Thyroid gland (tissue), 4 donors: ENCODE measurements at regions not wholly inside any gene's neighbourhood (a gene's known extent, or its start where the extent isn't known, plus 50 kb on each side); places are given as distances from the start of the nearest gene placed in this dataset.

ENCODE experiments used
- DNase-seq, 2 donors: peaks; one replicate each; pipeline ENCODE4 v3.0.0-alpha.2; 2019
- H3K27ac ChIP-seq, 3 donors: fragments of 200-600 bp; sonication (generic); 1 replicate in 2 of 3; 2 replicates in 1 of 3; pipeline ENCODE4 v1.5.1; 2016 to 2019; ENCODE audit warnings: mild to moderate bottlenecking in 1 of 3, moderate library complexity in 1 of 3
- H3K27me3 ChIP-seq: fragments of 200-600 bp; sonication (generic); one replicate; pipeline ENCODE4 v1.5.1; 2019
- H3K36me3 ChIP-seq, 2 donors: fragments of 200-600 bp; sonication (generic); one replicate each; pipeline ENCODE4 v1.5.1; 2016 to 2019
- H3K4me1 ChIP-seq, 2 donors: fragments of 200-600 bp; sonication (generic); one replicate each; pipeline ENCODE4 v1.5.1; 2017 to 2019
- H3K4me3 ChIP-seq, 3 donors: fragments of 200-600 bp; sonication (generic); replicated peaks in 1 of 3; 1 replicate in 2 of 3; 2 replicates in 1 of 3; pipeline ENCODE4 v1.5.1; 2016; ENCODE audit warnings: mild to moderate bottlenecking in 1 of 3
- H3K9me3 ChIP-seq: fragments of 200-600 bp; sonication (generic); one replicate; pipeline ENCODE4 v1.5.1; 2017
- POLR2A ChIP-seq, 2 donors: fragments of 450-650 bp; IDR thresholded peaks; one replicate each; pipeline ENCODE4 v1.6.1; 2017; ENCODE audit warnings: antibody characterized with exemption in 2 of 2, mild to moderate bottlenecking in 2 of 2, moderate library complexity in 1 of 2
- WGBS, 2 donors: methylation state at CpG; one replicate each; pipeline ENCODE4 v1.1.5; 2017; 5-methylcytosine and 5-hydroxymethylcytosine counted together
- intact Hi-C: fragments of 100-400 bp; cut with DNase I; formaldehyde crosslinking; loops from one replicate; pipeline ENCODE4 v1.15.1; 2023
- TF ChIP-seq, protein P1 (sequence below), 6 experiments: fragments of 200-600 bp in 3 of 6; fragments of 450-650 bp in 3 of 6; sonication (generic) in 3 of 6; IDR thresholded peaks; one replicate each; pipeline ENCODE4 v1.5.1; 2016 to 2019; ENCODE audit warnings: antibody characterized with exemption in 6 of 6, mild to moderate bottlenecking in 2 of 6, inconsistent platforms in 1 of 6, moderate library complexity in 1 of 6

DNA sequence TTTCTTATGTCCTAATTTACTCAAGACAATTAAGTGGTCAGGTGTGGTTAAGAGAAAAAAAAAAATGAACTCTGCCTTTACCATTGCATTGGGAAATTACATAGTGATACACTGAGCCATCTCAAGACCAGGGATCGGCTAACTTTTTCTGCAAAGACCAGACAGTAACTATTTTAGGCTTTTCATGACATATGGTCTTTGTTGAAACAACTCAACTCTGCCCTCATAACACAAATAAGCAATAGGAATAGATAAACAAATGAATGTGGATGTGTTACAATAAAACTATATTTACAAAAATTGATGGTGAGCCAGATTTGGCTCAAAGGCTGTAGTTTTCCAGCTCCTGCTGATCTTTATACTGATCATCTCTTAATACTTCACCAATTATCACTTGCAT, 632.6 kb upstream of the INTU start:
- WGBS, 2 donors: 89% methylated on average over 1 of the region's 1 CpG
- Histone ChIP-seq H3K27ac (no peak overlapping the region), H3K4me3 (no peak overlapping the region), H3K9me3 (no peaks in the 10 kb centered on the region), H3K36me3 (no peaks in the 10 kb centered on the region), H3K4me1 (no peaks in the 10 kb centered on the region), H3K27me3 (no peaks in the 10 kb centered on the region)
- TF ChIP-seq POLR2A (IDR thresholded peaks at IDR 0.05): no peak
- TF ChIP-seq, protein P1, sequence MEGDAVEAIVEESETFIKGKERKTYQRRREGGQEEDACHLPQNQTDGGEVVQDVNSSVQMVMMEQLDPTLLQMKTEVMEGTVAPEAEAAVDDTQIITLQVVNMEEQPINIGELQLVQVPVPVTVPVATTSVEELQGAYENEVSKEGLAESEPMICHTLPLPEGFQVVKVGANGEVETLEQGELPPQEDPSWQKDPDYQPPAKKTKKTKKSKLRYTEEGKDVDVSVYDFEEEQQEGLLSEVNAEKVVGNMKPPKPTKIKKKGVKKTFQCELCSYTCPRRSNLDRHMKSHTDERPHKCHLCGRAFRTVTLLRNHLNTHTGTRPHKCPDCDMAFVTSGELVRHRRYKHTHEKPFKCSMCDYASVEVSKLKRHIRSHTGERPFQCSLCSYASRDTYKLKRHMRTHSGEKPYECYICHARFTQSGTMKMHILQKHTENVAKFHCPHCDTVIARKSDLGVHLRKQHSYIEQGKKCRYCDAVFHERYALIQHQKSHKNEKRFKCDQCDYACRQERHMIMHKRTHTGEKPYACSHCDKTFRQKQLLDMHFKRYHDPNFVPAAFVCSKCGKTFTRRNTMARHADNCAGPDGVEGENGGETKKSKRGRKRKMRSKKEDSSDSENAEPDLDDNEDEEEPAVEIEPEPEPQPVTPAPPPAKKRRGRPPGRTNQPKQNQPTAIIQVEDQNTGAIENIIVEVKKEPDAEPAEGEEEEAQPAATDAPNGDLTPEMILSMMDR (IDR thresholded peaks at IDR 0.05): no peak
- no peak for DNase-seq
- intact Hi-C loops: no loop called here

DNA sequence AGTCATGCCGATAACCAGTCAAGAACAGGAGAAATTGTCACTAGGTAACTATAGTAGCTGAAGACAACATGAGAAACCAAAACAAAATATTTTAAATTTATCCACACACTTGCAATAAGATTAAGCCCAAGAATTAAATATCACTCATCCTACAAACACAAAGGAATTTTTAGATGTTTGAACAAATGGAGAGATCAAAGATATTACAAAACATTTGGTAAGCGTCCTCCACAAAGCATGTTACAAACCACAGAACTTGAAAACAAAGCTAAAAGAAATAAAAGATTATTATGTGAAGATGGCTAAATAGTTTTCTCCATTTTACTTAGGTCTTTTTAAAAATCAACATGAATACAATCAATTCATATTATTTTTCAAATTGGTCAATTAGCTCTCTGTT, 631.9 kb upstream of the INTU start:
- Histone ChIP-seq H3K27me3 (no peaks in the 10 kb centered on the region), H3K4me3 (no peak overlapping the region), H3K36me3 (no peaks in the 10 kb centered on the region), H3K27ac (no peak overlapping the region), H3K4me1 (no peaks in the 10 kb centered on the region), H3K9me3 (no peaks in the 10 kb centered on the region)
- no peak for TF ChIP-seq POLR2A (IDR thresholded peaks at IDR 0.05)
- TF ChIP-seq, protein P1 (IDR thresholded peaks at IDR 0.05): no peak
- 96 to 97% methylated on average over 2 of the region's 2 CpGs for WGBS, 2 donors
- intact Hi-C loops: no loop called here
- no peak for DNase-seq

DNA sequence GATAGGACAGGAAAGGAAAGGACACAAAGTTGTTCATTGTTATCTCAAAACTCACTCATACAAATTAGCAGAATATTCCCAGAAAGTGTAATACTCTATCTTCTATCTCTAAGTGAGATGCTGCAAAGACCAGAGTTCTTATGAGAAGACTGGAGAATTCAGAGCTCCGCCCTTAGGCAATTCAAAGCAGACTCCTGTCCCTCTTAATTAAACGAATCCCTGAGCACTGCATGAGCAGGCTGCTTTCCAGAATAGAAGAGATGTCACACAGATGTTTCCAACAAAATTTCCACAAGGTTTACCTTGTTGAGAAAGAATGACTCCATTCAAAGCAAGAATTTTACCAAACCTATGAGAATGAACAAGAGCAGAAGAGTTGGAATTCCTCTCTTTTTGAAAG, 630.8 kb upstream of the INTU start:
- intact Hi-C loops: no loop called here
- no peak for TF ChIP-seq POLR2A (IDR thresholded peaks at IDR 0.05)
- TF ChIP-seq, protein P1 (IDR thresholded peaks at IDR 0.05): no peak
- Histone ChIP-seq H3K36me3 (no peaks in the 10 kb centered on the region), H3K4me1 (no peaks in the 10 kb centered on the region), H3K27ac (no peak overlapping the region), H3K27me3 (no peaks in the 10 kb centered on the region), H3K9me3 (no peaks in the 10 kb centered on the region), H3K4me3 (no peak overlapping the region)
- DNase-seq: no peak
- WGBS, 2 donors: 70 to 77% methylated on average over 2 of the region's 2 CpGs

DNA sequence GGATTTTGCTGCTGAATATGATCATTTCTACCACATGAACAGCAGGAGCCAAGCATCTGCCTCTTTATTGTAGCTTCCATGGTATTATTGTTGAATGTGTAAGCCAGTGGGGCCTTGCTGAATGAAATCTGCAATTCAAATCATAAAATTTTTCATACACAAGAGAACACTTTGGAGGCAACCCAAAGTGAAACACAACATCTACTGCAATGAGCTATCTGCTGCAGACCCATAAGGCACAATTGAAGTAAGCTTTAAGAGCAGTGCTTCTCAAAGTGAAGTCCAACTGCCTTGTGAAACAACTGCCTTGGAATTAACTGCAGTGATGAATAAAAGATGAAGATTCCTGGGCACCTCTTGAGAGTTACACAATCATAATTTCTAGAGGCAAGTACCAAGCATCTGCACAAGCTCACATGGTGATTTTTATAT, 626.3 kb upstream of the INTU start:
- H3K9me3 ChIP-seq: no peaks in the 10 kb centered on the region
- intact Hi-C loops: no loop called here
- DNase-seq: no peak

DNA sequence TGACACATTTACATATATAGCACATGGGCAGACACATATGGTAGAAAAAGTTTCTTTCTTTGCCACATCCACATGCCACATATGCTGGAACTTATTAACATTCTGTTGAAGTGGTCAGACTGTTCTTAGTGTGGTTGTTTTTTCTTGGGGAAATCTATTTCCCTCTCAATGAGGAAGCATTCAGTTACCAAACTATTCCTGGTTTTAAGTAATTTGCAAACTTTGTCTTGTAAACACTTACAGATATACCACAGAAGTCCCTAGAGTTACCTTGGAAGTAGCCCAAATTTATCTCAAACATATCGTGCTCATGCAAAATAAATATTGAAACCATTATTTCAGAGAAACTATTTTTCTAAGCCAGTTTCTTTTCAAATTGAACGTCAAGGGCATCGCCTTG, 625.5 kb upstream of the INTU start:
- Histone ChIP-seq H3K27me3 (no peaks in the 10 kb centered on the region), H3K36me3 (no peaks in the 10 kb centered on the region), H3K27ac (no peak overlapping the region), H3K9me3 (no peaks in the 10 kb centered on the region), H3K4me1 (no peaks in the 10 kb centered on the region), H3K4me3 (no peak overlapping the region)
- TF ChIP-seq POLR2A (IDR thresholded peaks at IDR 0.05): no peak
- TF ChIP-seq, protein P1 (IDR thresholded peaks at IDR 0.05): no peak
- 88 to 89% methylated on average over 3 of the region's 3 CpGs for WGBS, 2 donors
- intact Hi-C loops: no loop called here
- no peak for DNase-seq

More for the DNA sequence above, 626.3 kb upstream of the INTU start:
- Histone ChIP-seq H3K27me3 (no peaks in the 10 kb centered on the region), H3K27ac (no peak overlapping the region), H3K4me1 (no peaks in the 10 kb centered on the region), H3K4me3 (no peak overlapping the region), H3K36me3 (no peaks in the 10 kb centered on the region)
- TF ChIP-seq, protein P1 (IDR thresholded peaks at IDR 0.05): no peak
- TF ChIP-seq POLR2A (IDR thresholded peaks at IDR 0.05): no peak
